H4 (cell line): ENCODE measurements at regions not wholly inside any gene's neighbourhood (a gene's known extent, or its start where the extent isn't known, plus 50 kb on each side); places are given as distances from the start of the nearest gene placed in this dataset.

Experiments used
- DNase-seq: peaks from one replicate; pipeline ENCODE4 v3.0.0-alpha.2; 2015; ENCODE audit warnings: low spot score

DNA sequence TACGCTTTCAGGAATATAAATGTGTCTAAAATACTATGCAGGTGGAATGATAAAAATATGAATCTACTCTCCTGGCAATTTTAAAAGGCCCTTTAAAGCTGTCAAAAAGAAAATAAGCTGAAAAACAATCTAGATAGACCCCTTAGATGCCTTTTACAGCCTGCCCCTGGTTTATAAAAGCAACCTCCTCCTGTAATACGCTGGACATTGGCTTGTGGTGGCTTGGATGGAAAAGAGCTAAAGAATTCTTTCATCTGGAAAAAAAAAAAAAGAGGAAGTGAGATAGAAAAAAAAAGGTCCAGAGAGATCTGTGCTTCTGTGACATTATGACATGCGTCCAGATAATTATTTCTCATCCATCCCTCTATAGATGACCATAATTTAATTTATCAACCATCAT is 115.9 kb upstream of the NRSN1 start:
- no peak for DNase-seq

DNA sequence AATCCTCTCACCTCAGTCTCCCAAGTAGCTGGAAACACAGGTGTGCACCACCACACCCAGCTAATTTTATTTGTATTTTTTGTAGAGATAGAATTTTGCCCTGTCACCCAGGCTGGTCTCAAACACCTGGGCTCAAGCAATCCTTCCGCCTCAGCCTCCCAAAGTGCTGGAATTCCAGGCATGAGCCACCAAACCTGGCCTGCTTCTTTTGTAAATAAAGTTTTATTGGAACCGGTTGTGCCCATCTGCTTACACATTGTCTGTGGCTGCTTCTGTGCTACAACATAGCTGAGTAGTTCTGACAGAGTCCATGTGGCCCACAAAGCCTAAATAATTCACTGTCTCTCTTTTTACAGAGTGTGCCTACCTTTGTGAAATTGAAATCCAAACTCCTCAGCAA is 109.7 kb upstream of the NRSN1 start:
- DNase-seq: no peak

DNA sequence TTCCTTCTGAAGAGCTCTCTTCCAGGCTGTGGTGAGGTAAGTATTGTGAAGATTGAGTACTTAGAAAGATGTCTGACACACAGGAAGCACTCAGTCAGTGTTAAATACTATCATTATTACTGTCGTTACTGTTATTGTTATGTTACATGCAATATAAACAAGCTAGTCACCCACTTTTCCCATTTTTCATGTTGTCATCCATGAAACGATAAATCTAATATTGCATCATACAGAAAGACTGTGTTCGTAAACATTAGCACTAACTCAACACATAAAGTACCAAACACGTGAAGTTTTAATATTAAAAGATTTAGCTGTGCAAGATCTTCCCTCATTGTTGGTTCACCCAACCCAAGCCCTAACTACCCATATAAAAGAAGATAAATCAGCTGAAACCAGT is 109.2 kb upstream of the NRSN1 start:
- DNase-seq: no peak

DNA sequence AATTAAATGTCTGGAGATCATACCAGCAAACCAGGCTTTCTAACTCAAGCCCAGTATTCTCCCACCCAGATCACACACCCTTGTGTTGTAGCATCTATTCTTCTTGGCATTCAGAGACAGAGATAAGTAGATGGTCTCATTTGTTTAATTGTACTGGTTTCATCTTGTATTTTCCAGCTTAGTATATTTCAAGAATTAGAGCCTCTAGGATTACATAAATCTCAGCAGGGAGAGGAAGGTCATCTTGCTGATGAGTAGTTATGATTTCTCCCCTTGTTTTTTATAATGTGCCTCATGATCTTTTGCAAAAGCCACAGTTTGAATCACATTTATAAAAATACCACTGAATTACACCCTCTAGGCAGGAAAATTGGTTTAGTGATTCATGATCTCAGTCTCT is 106.6 kb upstream of the NRSN1 start:
- no peak for DNase-seq

DNA sequence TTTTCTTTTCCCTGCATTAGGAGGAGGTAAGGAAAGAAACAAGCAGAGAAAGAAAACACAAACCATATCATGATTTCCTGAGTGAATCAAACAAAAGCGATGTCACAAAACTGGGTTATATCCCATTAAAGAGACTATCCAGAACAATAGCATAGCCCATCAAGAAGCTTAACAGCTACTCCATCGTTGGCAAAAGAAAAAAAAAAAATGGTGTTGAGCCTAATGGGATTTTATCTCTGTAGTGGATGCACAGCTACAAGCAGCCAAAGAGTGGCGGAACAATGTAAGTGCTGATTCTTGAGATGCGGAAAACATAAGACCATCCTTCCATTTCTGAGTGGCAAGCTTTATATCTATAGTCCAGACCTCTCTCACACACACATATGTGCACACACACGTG is 106.2 kb upstream of the NRSN1 start:
- DNase-seq: no peak

DNA sequence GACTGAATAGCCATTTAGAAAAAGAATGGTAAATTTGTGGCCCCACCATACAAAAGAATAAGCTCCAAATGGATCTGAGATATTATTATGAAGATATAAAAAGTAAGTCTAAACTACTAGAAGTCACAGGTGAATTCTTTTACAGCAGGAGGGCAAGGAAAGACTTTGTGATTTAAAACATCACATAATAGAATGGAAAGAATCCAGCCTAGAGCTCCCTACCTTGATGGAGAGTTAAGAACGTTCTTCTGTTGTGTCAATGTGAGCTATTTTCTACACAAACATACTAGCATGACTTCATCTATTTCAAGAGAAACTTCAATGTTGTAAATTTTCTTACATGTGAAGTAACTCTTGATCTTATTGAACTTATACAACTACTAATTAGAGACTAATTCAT is 100.0 kb upstream of the NRSN1 start:
- DNase-seq: no peak

DNA sequence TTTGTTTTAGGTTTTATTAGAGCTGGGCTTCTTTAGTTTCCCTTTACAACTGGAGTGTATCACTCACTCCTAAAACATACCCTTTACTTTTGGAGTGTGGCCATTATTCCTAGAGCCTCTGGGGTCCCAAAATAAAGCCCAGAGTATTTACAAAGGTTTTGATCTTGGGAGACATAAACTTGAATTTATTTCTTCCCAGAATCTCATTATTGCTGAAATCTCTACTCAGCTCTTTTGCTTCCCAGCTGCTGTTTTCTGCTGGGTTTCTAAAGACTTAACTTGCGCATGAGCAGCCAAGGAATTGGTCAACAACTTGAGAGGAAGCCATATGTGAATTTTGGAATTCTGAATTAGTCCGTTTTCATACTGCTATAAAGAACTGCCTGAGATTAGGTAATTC is 94.5 kb upstream of the NRSN1 start:
- no peak for DNase-seq

DNA sequence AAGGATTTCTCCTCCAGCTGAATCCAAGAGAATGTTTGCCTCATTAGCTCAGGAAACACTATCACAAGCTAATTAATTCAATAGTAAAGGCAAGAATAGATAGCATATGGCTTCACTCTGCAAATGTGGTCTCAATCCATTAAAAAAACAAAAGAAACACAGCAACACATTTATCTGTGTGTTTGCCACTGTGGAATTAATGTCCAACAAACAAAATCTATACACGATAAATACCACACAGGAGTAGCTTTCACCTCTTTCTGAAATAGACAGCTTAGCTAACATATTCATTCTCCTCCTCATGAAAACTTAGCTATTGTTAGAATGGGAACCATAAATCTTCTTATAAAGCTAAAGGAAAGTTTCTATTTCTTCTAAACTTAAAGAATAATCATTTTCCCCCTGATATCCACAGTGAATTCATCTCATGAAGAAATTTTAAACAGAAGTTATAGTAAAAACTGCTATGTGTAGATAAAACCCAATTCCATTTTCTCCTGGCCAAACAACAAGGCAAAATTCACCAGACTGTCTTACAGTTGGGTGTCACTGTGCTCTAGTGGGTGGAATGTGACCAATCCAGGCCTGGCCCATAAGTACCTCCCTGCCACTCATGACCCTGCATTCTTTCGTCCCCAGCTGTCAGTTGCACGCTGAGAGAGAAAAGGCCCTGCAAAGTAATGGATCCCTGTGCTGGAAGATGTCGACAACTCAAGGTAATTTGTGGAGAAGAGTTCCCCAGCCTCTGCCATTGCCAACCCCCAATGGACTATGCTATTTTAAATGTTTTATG is 92.9 kb upstream of the NRSN1 start:
- no peak for DNase-seq

DNA sequence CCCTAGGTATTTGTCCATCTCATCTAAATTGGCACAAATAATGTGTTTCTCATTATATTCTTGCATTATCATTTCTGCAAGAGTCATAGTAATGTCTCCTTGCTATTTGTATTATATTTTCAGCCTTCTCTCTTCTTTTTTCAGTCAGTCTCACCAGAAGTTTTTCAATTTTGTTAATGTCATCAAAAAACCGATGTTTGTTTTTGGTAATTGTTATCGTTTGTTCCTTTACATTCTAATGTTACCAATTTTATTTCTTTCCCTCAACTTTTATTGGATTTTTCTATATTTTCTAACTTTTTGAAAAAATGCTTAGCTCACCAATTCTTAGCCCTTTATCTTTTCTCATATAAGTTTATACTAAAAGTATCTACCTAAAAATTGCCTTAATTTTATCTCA is 82.2 kb upstream of the NRSN1 start:
- no peak for DNase-seq

DNA sequence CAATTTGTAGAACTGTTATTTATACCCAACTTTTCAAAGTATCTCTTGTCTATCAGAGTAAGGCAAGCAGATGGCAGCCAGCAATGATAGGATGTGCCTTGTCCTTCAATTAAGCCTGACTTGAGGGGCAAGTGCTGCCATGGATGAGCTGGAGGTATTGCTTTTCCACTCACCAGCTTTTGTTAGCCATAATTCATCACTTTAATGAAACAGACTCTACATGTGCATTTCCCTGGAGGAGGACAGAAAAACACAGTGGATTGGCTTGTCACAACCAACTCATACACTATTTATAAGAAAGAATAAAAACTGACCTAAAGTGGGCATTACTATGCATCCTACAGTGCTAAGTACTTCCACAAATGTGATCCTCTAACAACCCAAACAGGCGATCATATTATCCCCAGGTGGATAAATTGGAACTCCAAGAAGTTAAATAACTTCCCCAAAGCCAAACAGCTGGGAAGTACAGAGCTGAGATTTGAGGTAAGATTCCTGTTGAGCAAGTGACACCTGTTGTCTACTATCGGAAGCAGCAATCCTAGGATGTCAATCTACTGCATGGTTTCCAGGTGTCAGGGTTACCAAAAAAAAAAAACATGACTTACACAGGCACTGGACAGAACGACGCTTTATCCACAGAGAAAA is 73.9 kb upstream of the NRSN1 start:
- no peak for DNase-seq

DNA sequence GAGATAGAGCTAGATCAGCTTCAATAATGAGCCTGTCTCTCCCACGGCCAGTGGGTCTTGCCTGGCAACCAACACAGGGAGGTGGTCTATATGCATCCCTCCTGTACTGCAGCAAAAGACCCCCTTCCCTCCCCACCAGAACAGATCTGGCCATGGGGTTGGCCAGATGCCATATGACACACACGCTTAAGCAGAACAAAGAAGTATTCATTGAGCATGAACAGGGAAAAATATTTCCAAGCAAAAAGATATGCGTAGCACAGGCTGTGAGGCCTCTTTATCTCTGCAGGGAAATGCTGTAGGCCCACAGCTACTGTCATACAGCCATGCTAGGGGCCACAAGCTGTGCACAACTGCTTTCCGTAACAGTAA is 73.4 kb upstream of the NRSN1 start:
- DNase-seq: no peak

DNA sequence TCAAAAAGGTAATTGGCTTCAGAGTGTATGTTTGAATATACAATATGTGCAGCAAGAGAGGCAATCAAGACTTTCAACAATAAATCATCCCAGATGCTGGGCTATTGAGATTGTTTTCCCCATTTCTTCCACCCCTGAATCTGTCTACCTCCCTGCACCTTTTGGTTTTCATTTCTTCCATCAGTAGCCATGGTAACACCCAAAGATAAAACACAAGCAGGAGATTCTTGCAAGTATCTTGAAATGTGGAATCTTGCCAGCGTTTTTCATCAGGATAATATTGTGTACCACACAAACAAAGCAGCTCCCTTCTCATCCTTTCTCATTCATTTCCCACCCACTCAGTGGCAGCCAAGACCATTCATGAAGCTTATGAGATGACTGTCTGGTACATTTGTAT is 73.0 kb upstream of the NRSN1 start:
- no peak for DNase-seq

DNA sequence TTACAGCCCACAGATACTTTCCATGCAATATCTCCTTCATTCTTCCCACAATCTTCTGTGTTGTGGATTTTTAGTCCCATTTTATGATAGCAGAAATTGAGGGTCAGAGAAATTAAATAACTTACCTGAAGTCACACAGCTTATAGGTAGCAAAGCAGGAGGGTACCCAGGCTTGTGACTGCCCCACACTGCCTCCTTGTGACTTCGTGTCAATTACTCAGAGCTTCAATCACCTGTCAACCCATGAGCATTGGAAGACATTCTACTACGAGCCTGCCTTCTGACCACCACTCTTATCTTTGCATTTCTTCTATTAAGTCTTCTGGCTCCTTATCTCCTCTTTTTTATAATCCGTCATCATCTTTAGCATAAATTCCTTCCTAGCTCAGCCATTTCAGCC is 71.6 kb upstream of the NRSN1 start:
- no peak for DNase-seq

DNA sequence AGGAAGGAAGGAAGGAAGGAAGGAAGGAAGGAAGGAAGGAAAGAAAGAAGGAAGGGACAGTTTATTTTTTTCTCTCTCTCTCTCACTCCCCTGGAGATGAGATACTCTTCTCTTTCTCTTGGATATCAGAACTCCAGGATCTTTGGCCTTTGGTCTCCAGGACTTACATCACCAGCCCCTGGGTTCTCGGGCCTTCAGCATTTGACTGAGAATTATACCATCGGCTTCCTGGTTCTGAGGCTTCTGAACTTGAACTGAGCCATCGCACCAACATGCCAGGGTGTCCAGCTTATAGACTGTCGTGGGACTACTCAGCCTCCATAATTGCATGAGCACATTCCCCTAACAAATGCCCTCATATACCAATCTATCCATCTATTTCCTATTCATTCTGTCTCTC is 69.4 kb upstream of the NRSN1 start:
- DNase-seq: no peak

DNA sequence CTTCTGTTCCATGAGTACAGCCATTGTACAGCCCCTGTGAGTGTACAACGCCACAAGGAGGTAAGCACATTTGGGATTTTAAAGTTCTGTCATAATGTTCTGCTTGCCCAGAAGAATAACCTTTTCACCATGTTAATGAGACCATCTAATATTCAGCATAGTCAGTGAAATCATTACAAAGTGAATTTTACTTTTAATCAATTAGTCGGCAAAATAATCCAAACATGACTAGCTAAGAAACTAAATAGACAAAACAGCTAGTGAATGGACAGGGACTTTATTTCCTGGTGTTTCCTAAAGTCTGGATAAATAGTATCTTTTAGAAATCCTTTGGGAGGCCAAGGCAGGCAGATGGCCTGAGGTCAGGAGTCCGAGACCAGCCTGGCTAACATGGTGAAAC is 69.0 kb upstream of the NRSN1 start:
- no peak for DNase-seq

DNA sequence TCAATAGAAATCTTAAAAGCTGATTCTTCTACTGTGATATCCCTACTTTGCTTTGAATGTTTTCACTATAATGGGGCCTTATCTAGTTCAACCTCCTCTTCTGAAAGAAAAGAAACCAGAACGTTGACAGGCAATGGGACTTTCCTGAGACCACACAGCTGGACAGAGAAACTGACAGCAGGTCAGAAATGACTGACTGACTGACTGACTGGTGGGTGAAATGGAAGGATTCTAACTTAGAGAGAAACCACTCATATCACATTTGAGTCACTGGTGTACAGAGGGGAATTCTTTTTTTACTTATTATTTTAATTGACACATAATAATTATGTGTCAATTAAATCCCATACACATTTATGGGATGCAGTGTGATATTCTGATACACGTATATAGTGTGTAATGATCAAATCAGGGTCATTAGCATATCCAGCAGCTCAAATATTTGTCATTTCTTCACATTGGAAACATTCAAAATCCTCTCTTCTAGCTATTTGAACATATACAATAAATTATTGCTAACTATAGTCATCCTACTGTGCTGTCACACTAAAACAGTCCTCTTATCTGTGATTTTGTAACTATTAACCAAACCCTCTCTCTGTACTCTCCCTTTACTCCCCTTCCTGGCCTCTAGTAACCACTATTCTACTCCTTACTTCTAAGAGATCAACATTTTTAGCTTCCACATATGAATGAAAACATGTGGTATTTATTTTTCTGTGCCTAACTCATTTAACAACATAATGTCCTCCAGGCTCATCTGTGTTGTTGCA is 64.8 kb upstream of the NRSN1 start:
- DNase-seq: no peak

DNA sequence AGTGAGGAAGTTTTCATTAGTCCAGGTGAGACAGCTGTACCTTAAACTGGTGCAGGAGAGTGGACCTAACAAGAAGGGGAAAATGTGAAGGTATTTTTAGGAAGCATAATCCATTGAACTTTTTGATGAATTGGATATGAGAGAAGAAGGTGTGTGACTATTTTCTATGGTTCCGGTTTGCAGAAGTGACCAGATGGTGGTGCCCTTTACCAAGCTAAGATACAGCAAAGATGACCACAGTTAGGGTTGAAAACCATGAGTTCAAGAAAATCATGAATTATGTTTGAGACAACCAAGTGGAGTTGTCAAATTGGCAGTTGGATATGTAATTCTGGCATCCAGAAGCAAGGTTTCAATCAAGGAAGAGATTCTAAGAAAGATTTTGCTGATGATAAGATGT is 61.9 kb upstream of the NRSN1 start:
- no peak for DNase-seq

DNA sequence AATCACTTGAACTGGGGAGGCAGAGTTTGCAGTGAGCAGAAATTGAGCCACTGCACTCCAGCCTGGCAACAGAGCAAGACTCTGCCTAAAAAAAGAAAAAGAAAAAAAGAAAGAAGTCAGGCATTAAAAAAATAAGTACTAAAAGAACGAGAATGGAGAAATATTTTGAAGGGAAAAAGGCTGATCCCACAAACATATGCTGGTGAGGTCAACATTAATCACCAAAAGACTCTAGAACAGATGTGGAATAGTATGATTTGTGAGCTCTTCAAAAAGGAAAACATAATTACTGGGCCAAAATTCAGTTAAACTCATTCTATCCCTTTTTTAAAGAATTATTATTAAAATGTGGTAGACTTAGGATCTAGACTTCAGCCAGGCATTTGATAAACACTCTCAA is 61.2 kb upstream of the NRSN1 start:
- no peak for DNase-seq

DNA sequence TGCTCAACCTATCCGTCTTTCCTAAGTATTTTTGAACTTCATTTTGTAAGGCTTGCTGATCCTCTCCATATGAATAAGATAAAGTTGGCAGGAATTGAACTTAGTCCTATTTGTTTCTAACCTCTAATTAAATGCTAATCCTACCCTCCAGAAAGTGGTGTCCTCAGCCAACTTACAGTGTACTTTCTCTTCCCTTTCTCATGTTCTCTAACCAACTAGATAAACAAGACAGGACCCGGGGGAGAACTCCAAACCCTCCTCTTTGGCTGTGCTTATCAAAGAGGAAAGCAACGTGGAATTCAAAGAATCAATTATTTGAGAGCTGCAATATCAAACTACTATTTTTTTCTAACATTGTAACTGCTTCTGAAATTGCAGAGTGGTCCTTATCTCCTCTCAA is 56.5 kb upstream of the NRSN1 start:
- no peak for DNase-seq

DNA sequence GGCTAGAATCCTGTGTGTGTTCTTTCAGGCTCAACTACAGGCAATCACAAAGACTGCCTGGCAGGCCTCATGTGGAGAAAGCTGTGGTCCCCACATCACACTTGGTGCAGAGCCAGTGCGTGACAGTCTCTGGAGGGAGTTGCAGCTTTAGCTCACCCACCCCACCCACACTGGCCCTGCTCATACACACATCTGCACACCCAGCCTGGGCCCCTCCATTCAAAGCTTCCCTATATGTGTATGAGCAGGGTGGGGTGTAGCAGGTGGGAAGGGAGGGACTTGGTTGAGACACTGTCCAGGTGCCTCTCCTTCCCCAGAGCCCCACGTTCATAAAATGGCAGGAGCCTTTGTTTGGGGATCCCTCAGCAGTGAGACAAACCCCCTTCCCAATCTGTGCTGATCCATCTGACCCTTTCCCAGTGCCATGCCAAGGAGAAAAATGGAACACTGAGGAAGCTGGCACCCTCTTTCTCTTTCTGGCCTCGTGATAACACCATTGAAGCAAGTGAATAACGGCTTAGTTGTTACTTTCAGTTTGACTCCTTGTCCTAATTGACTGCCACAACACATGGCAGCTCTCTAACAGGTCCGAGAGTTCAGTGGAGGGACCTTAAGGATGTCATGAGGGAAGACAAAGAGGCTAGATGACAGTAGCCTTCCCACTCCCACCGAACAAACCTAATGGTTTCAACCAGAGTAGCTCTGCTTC is 53.8 kb upstream of the NRSN1 start:
- DNase-seq: no peak

DNA sequence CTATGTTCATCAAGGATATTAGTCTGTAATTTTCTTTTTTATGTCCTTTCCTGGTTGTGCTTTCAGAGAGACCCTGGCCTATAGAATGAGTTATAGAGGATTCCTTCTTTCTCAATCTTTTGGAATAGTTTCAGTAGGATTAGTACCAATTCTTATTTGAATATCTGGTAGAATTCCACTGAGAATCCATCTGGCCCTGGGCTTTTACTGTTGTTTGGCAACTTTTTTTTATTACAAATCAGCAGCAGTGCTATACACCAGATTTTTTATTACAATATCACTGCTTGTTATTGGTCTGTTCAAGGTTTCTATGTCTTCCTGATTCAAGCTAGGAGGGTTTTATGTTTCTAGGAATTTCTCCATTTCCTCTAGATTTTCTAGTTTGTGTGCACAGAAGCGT is 50.0 kb upstream of the NRSN1 start:
- no peak for DNase-seq
